GM12878 (cell line): ENCODE measurements at regions not wholly inside any gene's neighbourhood (a gene's known extent, or its start where the extent isn't known, plus 50 kb on each side); places are given as distances from the start of the nearest gene placed in this dataset.

Source experiments
- TF ChIP-seq, protein P1 (sequence below): IDR thresholded peaks from 2 replicates; pipeline ENCODE4 v1.6.1; 2012; ENCODE audit warnings: mild to moderate bottlenecking, low read depth, low read length
- TF ChIP-seq, protein P2 (sequence below), 3 experiments: IDR thresholded peaks in 2 of 3; conservative IDR thresholded peaks in 1 of 3; 2 replicates each; pipeline ENCODE4 v1.5.1; 2011; ENCODE audit warnings: low read depth in 3 of 3, low read length in 3 of 3, mild to moderate bottlenecking in 3 of 3, control low read depth in 2 of 3, moderate library complexity in 2 of 3, inconsistent platforms in 1 of 3, mixed read lengths in 1 of 3; ENCODE audit not compliant: control insufficient read depth in 2 of 3, insufficient read depth in 1 of 3; ENCODE audit errors: extremely low read depth in 1 of 3

DNA sequence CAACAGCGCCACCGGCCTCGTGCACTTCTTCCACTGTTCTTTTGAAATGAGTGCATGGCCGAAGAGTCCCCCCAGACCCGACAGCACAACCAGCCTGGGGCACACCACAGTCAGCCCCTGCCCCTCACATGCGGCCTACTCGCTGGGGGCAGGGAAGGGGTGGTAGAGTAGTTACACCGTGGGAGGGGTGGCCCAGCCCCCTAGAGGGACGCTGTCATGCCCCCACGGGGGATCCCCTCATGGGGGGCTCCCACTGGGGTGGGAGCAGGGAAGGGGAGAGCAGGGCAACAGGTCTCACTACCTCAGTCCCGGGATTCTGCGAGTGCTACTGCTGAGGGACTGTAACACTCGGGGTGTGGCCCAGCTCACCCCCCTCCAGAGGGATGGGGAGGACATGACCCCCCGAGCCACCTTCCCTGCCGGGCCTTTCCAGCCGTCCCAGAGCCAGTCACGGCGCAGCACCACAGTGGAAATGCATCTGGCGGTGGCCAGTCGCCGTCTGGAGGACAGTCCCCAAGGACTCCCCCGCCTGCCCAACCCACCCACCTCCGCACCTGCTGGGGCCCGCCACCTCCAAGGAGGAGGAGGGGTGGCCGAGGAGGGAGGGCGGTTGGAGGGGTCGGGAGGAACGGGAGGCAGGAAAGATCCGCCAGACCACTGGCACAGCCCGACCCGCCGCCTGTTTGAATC lies 84.6 kb upstream of the ZNF254 start:
- TF ChIP-seq, protein P1, sequence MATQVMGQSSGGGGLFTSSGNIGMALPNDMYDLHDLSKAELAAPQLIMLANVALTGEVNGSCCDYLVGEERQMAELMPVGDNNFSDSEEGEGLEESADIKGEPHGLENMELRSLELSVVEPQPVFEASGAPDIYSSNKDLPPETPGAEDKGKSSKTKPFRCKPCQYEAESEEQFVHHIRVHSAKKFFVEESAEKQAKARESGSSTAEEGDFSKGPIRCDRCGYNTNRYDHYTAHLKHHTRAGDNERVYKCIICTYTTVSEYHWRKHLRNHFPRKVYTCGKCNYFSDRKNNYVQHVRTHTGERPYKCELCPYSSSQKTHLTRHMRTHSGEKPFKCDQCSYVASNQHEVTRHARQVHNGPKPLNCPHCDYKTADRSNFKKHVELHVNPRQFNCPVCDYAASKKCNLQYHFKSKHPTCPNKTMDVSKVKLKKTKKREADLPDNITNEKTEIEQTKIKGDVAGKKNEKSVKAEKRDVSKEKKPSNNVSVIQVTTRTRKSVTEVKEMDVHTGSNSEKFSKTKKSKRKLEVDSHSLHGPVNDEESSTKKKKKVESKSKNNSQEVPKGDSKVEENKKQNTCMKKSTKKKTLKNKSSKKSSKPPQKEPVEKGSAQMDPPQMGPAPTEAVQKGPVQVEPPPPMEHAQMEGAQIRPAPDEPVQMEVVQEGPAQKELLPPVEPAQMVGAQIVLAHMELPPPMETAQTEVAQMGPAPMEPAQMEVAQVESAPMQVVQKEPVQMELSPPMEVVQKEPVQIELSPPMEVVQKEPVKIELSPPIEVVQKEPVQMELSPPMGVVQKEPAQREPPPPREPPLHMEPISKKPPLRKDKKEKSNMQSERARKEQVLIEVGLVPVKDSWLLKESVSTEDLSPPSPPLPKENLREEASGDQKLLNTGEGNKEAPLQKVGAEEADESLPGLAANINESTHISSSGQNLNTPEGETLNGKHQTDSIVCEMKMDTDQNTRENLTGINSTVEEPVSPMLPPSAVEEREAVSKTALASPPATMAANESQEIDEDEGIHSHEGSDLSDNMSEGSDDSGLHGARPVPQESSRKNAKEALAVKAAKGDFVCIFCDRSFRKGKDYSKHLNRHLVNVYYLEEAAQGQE = no peak
- TF ChIP-seq, protein P2, sequence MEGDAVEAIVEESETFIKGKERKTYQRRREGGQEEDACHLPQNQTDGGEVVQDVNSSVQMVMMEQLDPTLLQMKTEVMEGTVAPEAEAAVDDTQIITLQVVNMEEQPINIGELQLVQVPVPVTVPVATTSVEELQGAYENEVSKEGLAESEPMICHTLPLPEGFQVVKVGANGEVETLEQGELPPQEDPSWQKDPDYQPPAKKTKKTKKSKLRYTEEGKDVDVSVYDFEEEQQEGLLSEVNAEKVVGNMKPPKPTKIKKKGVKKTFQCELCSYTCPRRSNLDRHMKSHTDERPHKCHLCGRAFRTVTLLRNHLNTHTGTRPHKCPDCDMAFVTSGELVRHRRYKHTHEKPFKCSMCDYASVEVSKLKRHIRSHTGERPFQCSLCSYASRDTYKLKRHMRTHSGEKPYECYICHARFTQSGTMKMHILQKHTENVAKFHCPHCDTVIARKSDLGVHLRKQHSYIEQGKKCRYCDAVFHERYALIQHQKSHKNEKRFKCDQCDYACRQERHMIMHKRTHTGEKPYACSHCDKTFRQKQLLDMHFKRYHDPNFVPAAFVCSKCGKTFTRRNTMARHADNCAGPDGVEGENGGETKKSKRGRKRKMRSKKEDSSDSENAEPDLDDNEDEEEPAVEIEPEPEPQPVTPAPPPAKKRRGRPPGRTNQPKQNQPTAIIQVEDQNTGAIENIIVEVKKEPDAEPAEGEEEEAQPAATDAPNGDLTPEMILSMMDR (IDR thresholded peaks at IDR 0.05 in 2 of 3, conservative IDR thresholded peaks at IDR 0.05 in 1 of 3; ENCODE audit: control insufficient read depth in 2 of 3, extremely low read depth in 1 of 3, insufficient read depth in 1 of 3, low read depth in 3 of 3, low read length in 3 of 3) = no peak
